A172 (cell line): ENCODE measurements at regions not wholly inside any gene's neighbourhood (a gene's known extent, or its start where the extent isn't known, plus 50 kb on each side); places are given as distances from the start of the nearest gene placed in this dataset.

Experiments used
- DNase-seq: peaks from one replicate; pipeline ENCODE4 v3.0.0-alpha.2; 2015; ENCODE audit warnings: low spot score

GRCh38 chr6:113340371-113340770 is 516.8 kb upstream of the MARCKS start:
- DNase-seq: no peak

DNA sequence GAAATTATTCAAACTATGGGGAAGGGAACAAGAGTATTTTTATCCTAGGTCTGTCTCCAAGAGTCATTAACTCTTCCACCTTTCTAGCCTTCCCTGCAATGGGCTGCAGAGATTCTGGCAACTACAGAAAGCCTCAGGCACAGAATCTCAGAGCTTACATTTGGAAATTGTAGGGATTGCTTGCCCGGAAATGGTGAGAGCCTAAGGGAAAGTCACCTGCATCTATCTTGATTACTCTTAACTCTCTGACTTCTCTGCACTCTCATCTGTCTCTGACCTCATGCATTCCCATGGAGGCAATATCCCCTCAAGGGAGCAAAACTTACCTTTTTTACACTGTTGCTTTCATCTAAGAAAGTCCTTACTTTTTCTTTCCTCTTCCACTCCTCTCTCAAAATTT is 513.2 kb upstream of the MARCKS start:
- no peak for DNase-seq

DNA sequence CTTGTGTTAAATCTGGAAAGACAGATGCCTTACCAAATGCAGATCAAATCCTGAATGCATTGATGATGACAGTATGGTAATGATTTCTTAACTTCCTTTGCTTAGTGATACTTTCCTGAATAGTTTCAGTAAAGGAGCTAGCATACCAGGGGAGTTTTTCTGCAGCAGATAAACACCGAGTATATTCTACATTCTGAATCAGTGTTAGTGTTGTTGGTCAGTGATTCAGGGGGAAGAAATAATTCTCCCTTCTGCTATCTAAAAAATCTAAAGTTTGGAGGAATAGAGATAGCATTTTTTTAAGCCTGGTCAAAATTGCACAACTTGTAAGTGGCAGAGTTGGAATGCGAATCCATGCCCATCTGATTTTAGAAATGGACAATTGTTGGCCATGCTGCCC is 512.2 kb upstream of the MARCKS start:
- no peak for DNase-seq

GRCh38 chr6:113347436-113347835 is 509.7 kb upstream of the MARCKS start:
- DNase-seq: peak; percentile 27

GRCh38 chr6:113350461-113350860 is 506.7 kb upstream of the MARCKS start:
- no peak for DNase-seq

GRCh38 chr6:113351173-113351834 is 505.8 kb upstream of the MARCKS start:
- peak; percentile 40 for DNase-seq

GRCh38 chr6:113352029-113352801 is 504.9 kb upstream of the MARCKS start:
- peak; percentile 95 for DNase-seq

DNA sequence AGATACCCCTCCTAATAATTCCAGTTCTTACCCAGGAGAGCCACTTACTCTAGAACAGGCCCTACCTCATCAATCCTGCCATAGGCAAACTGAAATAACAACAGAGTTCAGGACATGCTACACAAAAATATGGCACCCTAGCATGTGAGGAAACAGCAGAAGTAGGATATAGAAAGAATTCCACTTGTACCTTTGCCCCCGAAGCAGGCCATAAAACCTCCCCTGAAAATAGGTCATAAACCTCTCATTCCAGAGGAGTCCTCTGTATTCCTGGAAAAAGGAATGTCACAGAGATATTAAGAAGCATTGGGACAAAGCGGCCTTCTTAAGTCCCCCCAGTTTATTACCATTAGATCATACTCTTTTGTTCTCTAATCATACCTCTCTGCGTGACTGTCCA is 504.3 kb upstream of the MARCKS start:
- no peak for DNase-seq

DNA sequence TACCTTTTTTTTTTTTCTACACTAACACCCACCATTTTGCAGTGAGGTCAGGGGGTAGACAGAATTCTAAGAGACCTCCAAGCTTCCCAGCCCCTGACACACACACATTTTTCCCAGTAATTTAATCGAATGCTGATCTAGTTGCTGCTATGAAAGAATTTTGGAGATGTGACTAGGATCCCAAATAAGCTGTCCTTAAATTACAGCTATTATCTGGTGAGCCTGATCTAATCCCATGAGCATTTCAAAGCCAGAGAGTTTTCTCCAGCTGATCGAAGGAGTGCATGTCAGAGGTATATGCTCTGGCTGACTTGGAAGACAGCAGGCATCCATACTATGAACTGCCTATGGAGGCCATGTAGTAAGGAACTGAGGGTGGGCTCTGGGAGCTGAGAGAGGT is 503.8 kb upstream of the MARCKS start:
- no peak for DNase-seq

DNA sequence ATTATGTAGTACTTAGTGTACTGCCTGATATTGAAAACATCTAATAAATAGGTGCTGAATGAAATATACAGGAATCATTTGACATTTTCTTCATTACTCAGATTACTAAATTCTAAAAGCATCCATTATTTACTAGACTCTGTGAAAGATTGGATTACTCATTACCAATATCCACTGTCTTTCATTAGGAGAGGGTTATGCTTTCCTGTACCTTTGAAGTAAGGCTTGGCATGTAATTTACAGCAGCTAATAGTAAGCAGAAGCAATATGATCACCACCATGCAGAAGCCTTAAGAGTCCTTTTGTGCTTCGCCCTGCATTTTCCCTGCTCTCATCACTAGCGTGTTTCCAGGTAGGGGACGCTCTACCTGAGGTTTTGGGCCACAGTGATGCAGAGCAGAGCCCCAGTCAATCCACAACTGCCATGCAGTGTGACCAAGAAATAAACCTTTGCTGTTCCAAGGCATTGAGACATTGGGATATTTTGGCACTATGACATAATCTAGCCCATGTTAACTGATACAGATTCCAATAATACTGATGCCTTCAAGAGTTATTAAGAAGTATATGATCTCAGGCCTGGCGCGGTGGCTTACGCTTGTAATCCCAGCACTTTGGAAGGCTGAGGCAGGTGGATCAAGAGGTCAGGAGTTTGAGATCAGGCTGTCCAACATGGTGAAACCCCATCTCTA is 502.8 kb upstream of the MARCKS start:
- no peak for DNase-seq

DNA sequence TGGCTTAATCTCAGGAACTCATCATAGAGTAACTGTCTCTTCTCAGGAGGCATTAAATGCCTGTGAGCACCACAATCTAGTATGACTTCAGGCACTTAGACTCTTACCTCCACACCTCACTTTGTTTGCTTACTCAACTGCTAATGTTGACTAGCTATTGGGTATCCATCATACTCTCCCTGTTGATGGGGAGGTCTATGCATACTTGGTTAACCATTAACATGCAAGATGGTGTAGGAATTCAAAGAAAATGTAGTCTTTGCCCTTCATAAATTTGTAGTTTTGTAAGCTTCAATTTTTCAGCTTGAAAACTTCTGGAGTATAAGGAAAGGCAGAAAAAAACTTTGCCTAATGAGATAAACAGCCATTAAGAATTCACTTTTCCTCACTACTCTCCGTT is 501.0 kb upstream of the MARCKS start:
- DNase-seq: no peak

GRCh38 chr6:113357041-113357440 is 500.1 kb upstream of the MARCKS start:
- no peak for DNase-seq

DNA sequence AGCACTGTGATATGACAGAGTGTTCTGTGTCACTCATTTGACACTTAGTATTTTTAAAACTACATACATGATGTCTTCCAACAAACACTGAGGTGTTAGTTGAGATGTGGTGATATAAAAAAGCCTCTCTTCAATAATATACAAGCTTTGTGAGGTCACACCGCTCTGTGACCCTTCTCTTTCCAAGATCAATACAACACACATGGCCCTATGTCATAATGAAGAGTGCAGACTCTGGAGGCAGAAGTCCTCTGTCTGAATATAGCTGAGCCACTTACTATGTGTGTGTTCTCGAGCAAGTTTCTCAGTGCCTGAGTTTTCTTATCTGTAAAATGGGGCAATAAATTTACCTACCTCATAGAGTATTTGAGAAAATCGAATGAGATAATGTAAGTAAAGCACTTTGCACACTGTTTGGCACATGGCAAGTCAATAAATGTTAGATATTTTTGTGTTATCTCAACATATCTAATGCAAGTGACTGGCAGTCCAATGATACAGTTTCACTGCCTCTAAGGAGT is 499.0 kb upstream of the MARCKS start:
- DNase-seq: no peak

DNA sequence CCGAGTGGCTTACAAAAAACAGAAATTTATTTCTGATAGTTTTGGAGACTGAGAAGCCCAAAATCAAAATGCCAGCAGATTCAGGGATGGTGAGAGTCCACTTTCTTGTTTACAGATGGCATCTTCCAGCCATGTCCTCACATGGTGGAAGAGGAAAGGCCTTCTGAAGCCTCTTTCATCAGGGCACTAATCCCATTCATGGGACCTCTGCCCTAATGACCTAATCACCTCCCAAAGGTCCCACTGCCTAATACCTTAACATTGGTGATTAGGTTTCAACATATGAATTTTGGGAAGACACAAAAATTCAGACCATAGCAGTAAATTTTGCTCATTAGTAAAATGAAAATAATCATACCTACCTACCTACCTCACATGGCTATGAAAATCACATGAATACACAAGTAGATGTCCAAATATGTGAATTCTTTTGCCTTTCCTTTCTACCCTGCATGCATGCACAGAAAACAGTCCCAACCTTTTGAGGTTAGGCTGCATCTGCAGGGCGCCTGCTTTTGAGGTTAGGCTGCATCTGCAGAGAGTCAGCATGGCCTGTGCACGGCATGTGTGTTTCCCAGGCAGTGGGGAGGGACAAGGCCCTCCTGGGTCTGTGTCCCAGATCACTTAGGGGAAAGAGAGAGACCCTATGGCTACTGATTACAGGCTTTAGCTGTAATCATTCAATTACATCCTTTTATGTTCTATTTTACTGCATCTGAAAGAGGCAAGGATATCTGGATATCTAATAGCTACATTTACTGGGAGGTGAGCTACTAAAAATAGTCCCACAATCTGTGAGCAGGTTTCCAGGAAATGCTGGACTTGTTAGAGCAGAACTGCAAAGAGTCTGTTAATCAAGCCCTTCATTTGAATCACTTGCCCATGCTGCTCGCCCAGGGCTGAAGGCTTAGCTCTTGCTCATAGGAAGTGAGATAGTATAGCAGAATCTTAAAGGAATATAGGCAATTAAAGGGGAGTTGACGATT is 497.7 kb upstream of the MARCKS start:
- DNase-seq: peak; percentile 73

GRCh38 chr6:113361014-113361645 is 496.0 kb upstream of the MARCKS start:
- peak; percentile 79 for DNase-seq

DNA sequence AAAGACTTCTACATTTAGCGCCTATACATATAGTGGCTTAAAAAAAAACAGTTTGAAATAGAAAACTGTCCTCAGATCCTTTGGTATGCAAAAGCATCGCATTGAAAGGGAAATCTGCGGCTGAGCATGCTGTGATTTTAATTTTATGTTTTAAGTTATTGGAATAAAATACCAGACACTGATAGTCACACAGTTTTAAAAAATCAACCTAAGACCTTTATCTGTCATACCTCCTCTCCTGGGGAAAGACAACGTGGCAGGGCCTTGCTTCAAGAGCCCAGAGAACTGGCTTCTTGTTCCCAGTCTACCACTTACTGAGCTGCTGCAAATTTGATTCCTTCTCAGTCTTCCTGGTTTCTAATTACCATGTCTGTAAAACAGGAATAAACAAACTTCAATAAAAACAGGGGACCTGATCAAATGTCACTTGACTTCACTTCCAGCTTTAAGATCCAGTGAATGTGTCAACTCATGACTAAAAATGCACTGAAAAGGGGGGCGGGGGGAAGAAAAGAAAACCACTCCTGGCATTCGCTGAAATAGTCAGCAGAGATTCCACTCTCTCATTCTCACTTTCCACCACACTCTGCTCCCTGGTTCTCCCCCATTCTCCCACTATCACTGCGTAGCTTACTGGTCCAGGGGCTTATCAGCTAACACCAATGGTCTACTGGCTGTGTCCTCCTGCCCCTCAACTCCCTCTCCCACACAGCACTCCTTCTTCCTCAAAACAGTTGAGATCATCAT is 494.7 kb upstream of the MARCKS start:
- peak; percentile 30 for DNase-seq

GRCh38 chr6:113363048-113363798 is 493.9 kb upstream of the MARCKS start:
- no peak for DNase-seq

GRCh38 chr6:113363866-113364265 is 493.3 kb upstream of the MARCKS start:
- DNase-seq: no peak

DNA sequence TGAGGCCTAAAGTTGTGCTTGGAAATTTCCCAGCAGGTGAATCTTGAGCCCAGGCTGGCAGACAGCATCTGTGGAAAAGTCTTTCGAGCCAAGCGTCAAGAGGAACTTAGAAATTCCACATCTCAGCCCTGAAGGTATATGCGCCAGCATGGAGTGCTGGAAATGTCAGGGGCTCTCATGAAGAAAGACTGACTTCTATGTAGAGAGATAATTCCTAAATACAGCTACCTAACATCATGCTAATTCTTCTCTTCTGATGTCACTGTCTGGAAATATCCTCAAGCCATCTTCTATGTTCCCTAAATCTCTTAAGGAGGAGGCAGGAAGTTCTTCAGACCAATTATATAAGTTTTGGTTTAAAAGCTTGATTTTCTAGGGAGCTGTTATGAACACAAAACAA is 492.4 kb upstream of the MARCKS start:
- peak; percentile 17 for DNase-seq
